ENCODE measurements at regions not wholly inside any gene's neighbourhood (a gene's known extent, or its start where the extent isn't known, plus 50 kb on each side); places are given as distances from the start of the nearest gene placed in this dataset.
A peak's percentile ranks its signal among the peaks of the same experiment; 100 is the strongest.
"Not testable (repeated sequence)": the region's sequence is repeated elsewhere in the genome, so short reads cannot be mapped to it uniquely, and the experiment has no call there.

GRCh38 chr7:20083781-20084180 lies 133.4 kb downstream of the MACC1 start:
- DNase-seq (no peak), ATAC-seq (ENCODE audit: low read depth) (peak; percentile 63)
- H3K36me3 Mint-ChIP-seq = peaks cover 1% of the 10 kb centered on the region
- H3K27ac Mint-ChIP-seq = no peak overlapping the region
- POLR2A ChIA-PET = no interaction called here
- no peak overlapping the region for H3K4me3 Mint-ChIP-seq
- H3K9me3 Mint-ChIP-seq = no peaks in the 10 kb centered on the region
- H3K27me3 Mint-ChIP-seq = no peaks in the 10 kb centered on the region
- peaks cover 3% of the 10 kb centered on the region for H3K4me1 Mint-ChIP-seq

GRCh38 chr7:20079080-20079479 lies 138.1 kb downstream of the MACC1 start:
- ATAC-seq (ENCODE audit: low read depth) (no peak), DNase-seq (no peak)
- peaks cover 3% of the 10 kb centered on the region for H3K4me1 Mint-ChIP-seq
- H3K36me3 Mint-ChIP-seq = no peaks in the 10 kb centered on the region
- no peaks in the 10 kb centered on the region for H3K27me3 Mint-ChIP-seq
- no peak overlapping the region for H3K27ac Mint-ChIP-seq
- POLR2A ChIA-PET = no interaction called here
- H3K9me3 Mint-ChIP-seq = no peaks in the 10 kb centered on the region
- no peak overlapping the region for H3K4me3 Mint-ChIP-seq

DNA sequence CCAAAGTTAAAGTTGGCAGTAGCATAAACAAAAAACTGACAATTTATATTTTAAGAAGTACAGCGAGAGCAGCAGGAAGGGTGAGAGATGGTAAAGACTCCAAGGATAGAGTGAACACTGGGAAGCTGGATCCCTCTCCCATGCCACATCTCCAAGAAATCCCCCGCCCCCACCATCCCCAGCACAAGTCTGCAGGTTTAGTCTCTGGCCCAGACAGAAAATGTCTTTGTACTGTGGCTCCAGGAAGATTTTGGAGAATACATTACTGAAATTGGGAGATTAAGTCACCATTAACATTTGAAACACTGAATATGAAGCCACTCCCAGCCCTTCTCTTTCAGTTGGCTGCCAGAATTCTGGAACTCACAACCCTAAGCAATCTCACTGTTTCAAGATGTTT lies 140.3 kb downstream of the MACC1 start:
- Mint-ChIP-seq H3K4me1 (no peaks in the 10 kb centered on the region), H3K36me3 (no peaks in the 10 kb centered on the region), H3K4me3 (no peak overlapping the region), H3K27ac (no peak overlapping the region), H3K9me3 (no peaks in the 10 kb centered on the region), H3K27me3 (no peaks in the 10 kb centered on the region)
- ATAC-seq (ENCODE audit: low read depth) = no peak
- POLR2A ChIA-PET = no interaction called here
- no peak for DNase-seq

- no peaks in the 10 kb centered on the region for H3K4me1 Mint-ChIP-seq
- H3K27ac Mint-ChIP-seq = no peak overlapping the region
- POLR2A ChIA-PET = no interaction called here
- ATAC-seq (ENCODE audit: low read depth) (no peak), DNase-seq (no peak)
- H3K4me3 Mint-ChIP-seq = no peak overlapping the region
- H3K9me3 Mint-ChIP-seq = no peaks in the 10 kb centered on the region
- no peaks in the 10 kb centered on the region for H3K27me3 Mint-ChIP-seq
- H3K36me3 Mint-ChIP-seq = no peaks in the 10 kb centered on the region
These were observed 141.0 kb downstream of the MACC1 start for GRCh38 chr7:20075992-20076820.

GRCh38 chr7:20075440-20075839 lies 141.7 kb downstream of the MACC1 start:
- Mint-ChIP-seq H3K4me1 (no peaks in the 10 kb centered on the region), H3K36me3 (no peaks in the 10 kb centered on the region), H3K4me3 (no peak overlapping the region), H3K27ac (no peak overlapping the region), H3K27me3 (no peaks in the 10 kb centered on the region), H3K9me3 (no peaks in the 10 kb centered on the region)
- POLR2A ChIA-PET = no interaction called here
- DNase-seq = no peak
- ATAC-seq (ENCODE audit: low read depth) = no peak

GRCh38 chr7:20068004-20068403 lies 149.2 kb downstream of the MACC1 start:
- H3K9me3 Mint-ChIP-seq; H3K27me3 Mint-ChIP-seq; H3K36me3 Mint-ChIP-seq; ATAC-seq (ENCODE audit: low read depth); POLR2A ChIA-PET; DNase-seq; H3K27ac Mint-ChIP-seq; H3K4me3 Mint-ChIP-seq: not testable (repeated sequence)
- H3K4me1 Mint-ChIP-seq = peaks cover 15% of the 10 kb centered on the region

DNA sequence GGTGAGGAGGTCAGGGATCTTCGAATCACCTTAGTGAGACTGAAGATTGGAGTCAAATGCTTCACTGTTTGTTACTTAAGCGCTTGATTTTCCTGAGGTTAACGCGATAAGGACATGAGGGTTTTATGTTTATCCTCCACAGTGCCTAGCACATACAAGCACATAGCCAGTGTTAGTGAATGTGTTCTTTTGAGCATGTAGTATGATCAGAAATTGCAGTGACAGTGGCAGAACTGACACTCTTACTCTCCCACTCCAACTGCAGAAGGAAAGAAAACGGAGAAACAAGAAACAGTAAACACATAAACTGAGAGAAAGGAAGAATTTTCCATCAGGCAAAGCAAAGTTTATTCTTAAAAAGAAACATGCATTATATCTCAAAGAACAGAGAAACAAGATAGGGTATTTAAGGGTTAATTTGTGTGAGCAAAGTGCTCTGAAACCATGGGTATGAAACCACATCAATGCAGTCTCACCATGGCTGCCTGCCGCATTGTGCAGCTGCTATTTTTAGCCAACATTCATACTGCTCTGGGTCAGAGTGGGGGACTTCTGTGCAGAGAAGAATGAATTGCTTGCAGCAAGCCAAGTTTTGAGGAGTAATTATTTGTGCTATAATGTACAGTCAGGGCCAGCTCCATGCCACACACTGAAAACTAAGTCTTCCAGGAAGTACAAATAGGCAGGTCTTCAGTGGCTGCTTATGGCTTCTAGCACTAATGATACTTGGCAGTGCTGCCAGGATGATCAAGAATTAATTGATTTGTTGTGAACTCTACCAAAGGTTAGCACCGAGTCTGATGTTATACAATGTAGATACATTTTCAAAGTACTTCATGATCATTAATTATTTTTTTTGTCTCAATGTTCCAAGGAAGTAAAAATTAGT lies 152.0 kb downstream of the MACC1 start:
- Mint-ChIP-seq H3K9me3 (peaks cover 5% of the 10 kb centered on the region), H3K4me1 (peaks cover 15% of the 10 kb centered on the region), H3K27me3 (peaks cover 3% of the 10 kb centered on the region), H3K27ac (peak overlapping the region; percentile 45), H3K36me3 (no peaks in the 10 kb centered on the region), H3K4me3 (peak overlapping the region; percentile 65)
- peak; percentile 39 for DNase-seq
- ATAC-seq (ENCODE audit: low read depth) = peak; percentile 97
- POLR2A ChIA-PET = no interaction called here

DNA sequence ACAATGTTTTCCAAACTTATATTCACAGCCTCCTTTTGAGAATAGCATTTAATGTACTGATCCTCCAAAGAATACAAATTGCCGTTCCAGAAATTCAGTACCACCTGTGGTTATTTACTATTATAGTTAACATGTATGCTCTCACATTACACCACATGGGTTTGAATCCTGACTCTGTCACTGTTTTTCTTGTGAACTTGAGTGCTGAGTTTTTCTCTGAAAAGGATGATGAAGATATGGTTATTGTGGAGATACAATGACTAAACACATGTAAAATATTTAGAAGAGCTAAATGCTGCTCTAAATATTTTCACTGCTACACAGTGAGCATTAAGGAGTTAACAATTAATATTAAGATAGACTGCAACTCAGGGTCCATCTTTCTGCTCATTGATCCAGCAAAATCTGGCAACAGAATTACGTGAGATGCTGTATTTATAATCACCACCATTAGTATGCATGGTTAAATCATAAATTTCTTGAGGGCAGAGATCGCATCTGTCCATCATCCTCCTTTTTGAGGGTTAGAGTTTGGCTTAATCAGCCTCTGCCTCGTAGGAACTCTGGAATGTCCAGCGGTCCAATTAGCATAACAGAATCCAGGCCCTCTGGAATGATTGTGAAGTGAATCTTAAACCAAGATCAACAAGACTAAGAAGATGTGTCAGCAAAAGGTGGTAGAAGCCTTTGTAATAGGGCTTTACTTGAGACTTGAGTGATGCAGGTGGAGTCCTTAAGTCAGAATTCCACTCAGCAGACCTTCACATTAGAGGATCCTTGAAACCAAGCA lies 152.8 kb downstream of the MACC1 start:
- no peak for DNase-seq
- Mint-ChIP-seq H3K36me3 (no peaks in the 10 kb centered on the region), H3K9me3 (peaks cover 5% of the 10 kb centered on the region), H3K4me3 (peak overlapping the region; percentile 65), H3K27ac (no peak overlapping the region), H3K4me1 (peaks cover 15% of the 10 kb centered on the region), H3K27me3 (peaks cover 3% of the 10 kb centered on the region)
- POLR2A ChIA-PET = no interaction called here
- no peak for ATAC-seq (ENCODE audit: low read depth)

- H3K4me1 Mint-ChIP-seq = peaks cover 15% of the 10 kb centered on the region
- no peaks in the 10 kb centered on the region for H3K36me3 Mint-ChIP-seq
- no peak overlapping the region for H3K4me3 Mint-ChIP-seq
- DNase-seq (no peak), ATAC-seq (ENCODE audit: low read depth) (no peak)
- peaks cover 5% of the 10 kb centered on the region for H3K9me3 Mint-ChIP-seq
- peaks cover 3% of the 10 kb centered on the region for H3K27me3 Mint-ChIP-seq
- POLR2A ChIA-PET = no interaction called here
- H3K27ac Mint-ChIP-seq = no peak overlapping the region
These were observed 153.5 kb downstream of the MACC1 start for GRCh38 chr7:20063644-20064043.

- Mint-ChIP-seq H3K4me3 (no peak overlapping the region), H3K4me1 (peaks cover 15% of the 10 kb centered on the region), H3K27ac (no peak overlapping the region), H3K9me3 (peaks cover 5% of the 10 kb centered on the region), H3K27me3 (peaks cover 4% of the 10 kb centered on the region), H3K36me3 (no peaks in the 10 kb centered on the region)
- DNase-seq = no peak
- no peak for ATAC-seq (ENCODE audit: low read depth)
- POLR2A ChIA-PET = no interaction called here
These were observed 154.3 kb downstream of the MACC1 start for GRCh38 chr7:20062932-20063331.

DNA sequence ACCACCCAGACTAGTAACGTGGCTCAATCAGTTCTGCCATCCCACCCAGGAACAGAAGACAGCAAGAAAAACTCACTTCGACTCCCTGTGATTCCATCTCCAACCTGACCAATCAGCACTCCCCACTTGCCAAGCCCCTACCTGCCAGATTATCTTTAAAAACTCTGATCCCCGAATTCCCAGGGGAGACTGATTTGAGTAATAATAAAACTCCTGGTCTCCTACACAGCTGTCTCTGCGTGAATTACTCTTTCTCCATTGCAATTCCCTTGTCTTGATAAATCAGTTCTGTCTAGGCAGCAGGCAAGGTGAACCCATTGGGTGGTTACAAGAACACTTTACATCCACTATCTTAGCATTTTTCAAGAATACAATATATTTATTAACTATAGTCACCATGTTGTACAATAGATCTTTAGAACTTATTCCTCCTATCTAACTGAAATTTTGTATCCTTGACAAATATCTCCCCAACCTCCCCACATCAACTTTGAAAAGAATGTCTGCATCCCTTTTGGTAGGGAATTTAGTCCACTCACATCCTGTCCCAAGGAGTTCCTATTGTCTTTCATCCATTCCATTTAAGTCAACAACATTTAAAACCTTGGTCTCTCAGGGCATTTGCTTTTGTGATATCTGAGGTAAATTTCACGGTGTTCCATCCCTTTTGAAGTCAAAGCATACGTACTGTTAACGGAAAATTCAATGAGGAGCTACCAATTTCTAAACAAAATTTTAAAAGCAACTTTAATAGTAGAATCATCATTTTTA lies 163.7 kb downstream of the MACC1 start:
- Mint-ChIP-seq H3K4me1 (no peaks in the 10 kb centered on the region), H3K4me3 (no peak overlapping the region), H3K27me3 (peaks cover 2% of the 10 kb centered on the region), H3K9me3 (no peaks in the 10 kb centered on the region), H3K36me3 (no peaks in the 10 kb centered on the region), H3K27ac (no peak overlapping the region)
- POLR2A ChIA-PET = no interaction called here
- no peak for ATAC-seq (ENCODE audit: low read depth)
- no peak for DNase-seq

DNA sequence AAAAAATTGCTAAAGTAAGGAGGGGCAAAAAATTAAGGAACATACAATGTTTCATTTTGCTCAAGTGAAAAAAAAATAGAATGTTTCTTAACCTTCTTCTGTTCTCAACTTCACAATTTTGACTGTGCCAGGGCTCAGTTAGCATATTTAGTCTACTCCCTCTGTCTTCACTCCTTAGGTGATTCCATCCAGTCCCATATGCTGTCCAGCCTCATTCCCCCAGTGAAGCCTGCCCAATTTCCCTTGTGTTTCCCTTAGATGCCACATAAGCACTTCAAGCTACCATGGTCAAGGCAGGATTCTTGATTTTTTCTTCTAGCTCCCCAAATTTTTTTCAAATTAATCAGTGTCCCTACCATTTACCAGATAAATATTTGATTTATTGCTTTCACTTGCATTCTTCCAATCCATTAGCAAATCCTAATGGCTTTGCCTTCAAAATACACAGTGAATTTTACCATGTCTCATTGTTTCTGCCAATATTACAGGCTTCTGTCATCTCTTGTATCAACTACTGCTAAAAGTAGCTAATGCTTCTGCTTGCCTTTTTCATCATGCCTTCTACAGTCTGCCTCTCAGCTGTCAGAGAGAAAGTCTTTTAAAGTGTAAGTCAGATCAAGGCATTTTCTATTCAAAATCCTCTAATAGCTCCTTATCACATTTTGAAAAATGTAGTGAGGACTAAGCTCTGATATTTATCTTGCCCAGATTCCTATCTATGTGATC lies 166.8 kb downstream of the MACC1 start:
- Mint-ChIP-seq H3K4me3 (no peak overlapping the region), H3K27ac (no peak overlapping the region), H3K9me3 (no peaks in the 10 kb centered on the region), H3K36me3 (no peaks in the 10 kb centered on the region), H3K27me3 (no peaks in the 10 kb centered on the region), H3K4me1 (no peaks in the 10 kb centered on the region)
- DNase-seq (no peak), ATAC-seq (ENCODE audit: low read depth) (no peak)
- POLR2A ChIA-PET = no interaction called here
